SK-N-SH (cell line): ENCODE measurements at regions not wholly inside any gene's neighbourhood (a gene's known extent, or its start where the extent isn't known, plus 50 kb on each side); places are given as distances from the start of the nearest gene placed in this dataset.

ENCODE experiments used
- CTCF ChIA-PET: fragments of 300-600, 350-600 bp; formaldehyde crosslinking; extraction: SDS; loops from one replicate; lab custom pipeline; 2021; lab: Yijun Ruan, JAX
- POLR2A ChIA-PET: fragments of 350-600 bp; sonication (Branson Sonifier 250); formaldehyde crosslinking; extraction: SDS; loops from one replicate; lab custom pipeline; 2020; ENCODE audit warnings: antibody characterized with exemption, inconsistent platforms; lab: Yijun Ruan, JAX
- DNase-seq: peaks from one replicate; pipeline ENCODE4 v3.0.0; 2012
- H2AFZ ChIP-seq: fragments of 200-600 bp; sonication (generic); 2 replicates; pipeline ENCODE4 v1.8.1; 2016; ENCODE audit warnings: antibody characterized with exemption, mild to moderate bottlenecking, low read depth
- H3F3A ChIP-seq: fragments of 200-600 bp; sonication (generic); replicated peaks from 2 replicates; pipeline ENCODE3; 2016; ENCODE audit warnings: antibody characterized with exemption, mild to moderate bottlenecking; ENCODE audit not compliant: insufficient read depth
- H3K27ac ChIP-seq, 2 experiments: fragments of 200-500 bp in 1 of 2; fragments of 200-600 bp in 1 of 2; sonication (Bioruptor generic) in 1 of 2; sonication (generic), shearing (Covaris generic) in 1 of 2; 2 replicates each; pipeline versions ENCODE4 v1.5.1 to v1.6.1; 2014 to 2016; ENCODE audit warnings: low read depth in 2 of 2, inconsistent platforms in 1 of 2, low read length in 1 of 2, mild to moderate bottlenecking in 1 of 2, mixed read lengths in 1 of 2
- H3K27me3 ChIP-seq: fragments of 200-600 bp; sonication (generic), shearing (Covaris generic); 2 replicates; pipeline ENCODE4 v1.6.1; 2016; ENCODE audit warnings: mixed run types; ENCODE audit not compliant: insufficient read depth
- H3K36me3 ChIP-seq, 2 experiments: fragments of 200-500 bp in 1 of 2; fragments of 200-600 bp in 1 of 2; sonication (Bioruptor generic) in 1 of 2; sonication (generic) in 1 of 2; replicated peaks in 1 of 2; 2 replicates each; pipeline versions ENCODE3 to v1.5.1; 2014 to 2016; ENCODE audit warnings: low read length in 1 of 2, mild to moderate bottlenecking in 1 of 2; ENCODE audit not compliant: insufficient read depth in 2 of 2, control insufficient read depth in 1 of 2
- H3K4me1 ChIP-seq, 2 experiments: fragments of 200-500 bp in 1 of 2; fragments of 200-600 bp in 1 of 2; sonication (Bioruptor generic) in 1 of 2; sonication (generic), shearing (Covaris generic) in 1 of 2; 2 replicates each; pipeline versions ENCODE4 v1.5.1 to v1.6.1; 2014 to 2016; ENCODE audit warnings: low read depth in 1 of 2, low read length in 1 of 2, mixed run types in 1 of 2; ENCODE audit not compliant: insufficient read depth in 2 of 2, control insufficient read depth in 1 of 2
- H3K4me2 ChIP-seq: fragments of 200-600 bp; sonication (generic), shearing (Covaris generic); 2 replicates; pipeline ENCODE4 v1.6.1; 2017; ENCODE audit warnings: mixed run types
- H3K4me3 ChIP-seq, 2 experiments: fragments of 200-500 bp in 1 of 2; fragments of 200-600 bp in 1 of 2; sonication (Bioruptor generic) in 1 of 2; sonication (generic), shearing (Covaris generic) in 1 of 2; 2 replicates each; pipeline versions ENCODE4 v1.5.1 to v1.8.1; 2014 to 2016; ENCODE audit warnings: low read depth in 2 of 2, inconsistent platforms in 1 of 2, low read length in 1 of 2, mild to moderate bottlenecking in 1 of 2, mixed read lengths in 1 of 2, moderate library complexity in 1 of 2
- H3K79me2 ChIP-seq: fragments of 200-600 bp; sonication (generic); 2 replicates; pipeline ENCODE4 v1.8.1; 2017; ENCODE audit warnings: mild to moderate bottlenecking; ENCODE audit not compliant: insufficient read depth
- H3K9ac ChIP-seq: fragments of 200-600 bp; sonication (generic); 2 replicates; pipeline ENCODE4 v1.6.1; 2017; ENCODE audit warnings: mixed run types
- H3K9me2 ChIP-seq: fragments of 200-600 bp; sonication (generic); 2 replicates; pipeline ENCODE4 v1.6.1; 2017; ENCODE audit warnings: mixed run types
- H3K9me3 ChIP-seq: fragments of 200-600 bp; sonication (generic); 2 replicates; pipeline ENCODE4 v1.6.1; 2017; ENCODE audit warnings: mixed run types, mild to moderate bottlenecking, moderate library complexity
- H4K20me1 ChIP-seq: fragments of 200-600 bp; sonication (generic); 2 replicates; pipeline ENCODE4 v1.6.1; 2017; ENCODE audit warnings: mild to moderate bottlenecking, mixed run types; ENCODE audit not compliant: insufficient read depth
- CTCF ChIP-seq: fragments of 200-600 bp; sonication (generic); IDR thresholded peaks from 2 replicates; pipeline ENCODE4 v1.6.1; 2017; ENCODE audit warnings: antibody characterized with exemption, mild to moderate bottlenecking, moderate library complexity
- ELF1 ChIP-seq: IDR thresholded peaks from 2 replicates; pipeline ENCODE4 v1.4.0; 2012
- FOSL2 ChIP-seq: IDR thresholded peaks from 2 replicates; pipeline ENCODE4 v1.4.0; 2012; ENCODE audit warnings: low read depth, mild to moderate bottlenecking, moderate library complexity, borderline replicate concordance
- FOXJ3 ChIP-seq: sonication (generic); formaldehyde crosslinking; IDR thresholded peaks from 2 replicates; pipeline ENCODE4 v1.5.1; 2020; ENCODE audit warnings: mild to moderate bottlenecking, missing genetic modification reagents
- GABPA ChIP-seq: IDR thresholded peaks from 2 replicates; pipeline ENCODE4 v1.4.0; 2012; ENCODE audit warnings: low read depth, mild to moderate bottlenecking
- JUND ChIP-seq: IDR thresholded peaks from 2 replicates; pipeline ENCODE4 v1.4.0; 2012
- MAX ChIP-seq: IDR thresholded peaks from 2 replicates; pipeline ENCODE4 v1.4.0; 2012; ENCODE audit warnings: low read depth
- MEF2A ChIP-seq: IDR thresholded peaks from 2 replicates; pipeline ENCODE4 v1.4.0; 2012; ENCODE audit warnings: low read depth, borderline replicate concordance
- NRF1 ChIP-seq: IDR thresholded peaks from 2 replicates; pipeline ENCODE4 v1.6.1; 2012; ENCODE audit warnings: low read depth, mild to moderate bottlenecking, low read length
- PBX3 ChIP-seq: IDR thresholded peaks from 2 replicates; pipeline ENCODE4; 2012
- RAD21 ChIP-seq: IDR thresholded peaks from 2 replicates; pipeline ENCODE4 v1.6.1; 2012; ENCODE audit warnings: mild to moderate bottlenecking, low read length
- RCOR1 ChIP-seq: fragments of 150-350 bp; IDR thresholded peaks from 2 replicates; pipeline ENCODE4 v1.6.1; 2017; ENCODE audit warnings: antibody characterized with exemption, low read length
- TAF1 ChIP-seq: IDR thresholded peaks from 2 replicates; pipeline ENCODE4 v1.6.1; 2012; ENCODE audit warnings: low read depth, mild to moderate bottlenecking, low read length, moderate library complexity, borderline replicate concordance
- TCF12 ChIP-seq: IDR thresholded peaks from 2 replicates; pipeline ENCODE4 v1.4.0; 2012
- USF2 ChIP-seq: fragments of 150-350 bp; IDR thresholded peaks from 2 replicates; pipeline ENCODE4 v1.6.1; 2017; ENCODE audit warnings: antibody characterized with exemption, low read length, low read depth, borderline replicate concordance
- YY1 ChIP-seq: IDR thresholded peaks from 2 replicates; pipeline ENCODE4 v1.4.0; 2012; ENCODE audit warnings: low read depth, mild to moderate bottlenecking
- WGBS: methylation state at CpG from one replicate; pipeline ENCODE4 v1.1.6; 2017; ENCODE audit warnings: low lambda C conversion rate; 5-methylcytosine and 5-hydroxymethylcytosine counted together
- TF ChIP-seq, protein P1 (sequence below): IDR thresholded peaks from 2 replicates; pipeline ENCODE4 v1.4.0; 2012; ENCODE audit warnings: low read depth, borderline replicate concordance

DNA sequence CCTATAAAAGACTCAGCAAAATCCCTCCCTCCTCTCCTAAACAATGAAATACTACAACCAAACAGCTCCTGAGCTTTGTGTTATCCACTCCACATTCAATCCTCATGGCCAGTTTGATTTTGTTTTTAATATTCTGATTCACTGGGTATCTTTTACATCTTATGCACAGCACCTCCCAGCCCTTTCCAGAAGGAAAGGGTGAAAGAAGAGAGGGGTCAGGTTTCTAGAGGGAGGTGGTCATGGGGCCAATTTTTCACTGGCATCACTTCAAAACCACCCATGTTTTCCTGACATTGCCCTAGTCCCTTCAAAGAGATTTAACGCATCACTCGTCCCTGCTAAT, 315.6 kb downstream of the LPIN1 start:
- no peak overlapping the region for H2AFZ ChIP-seq
- no peaks in the 10 kb centered on the region for H3K27me3 ChIP-seq
- no peaks in the 10 kb centered on the region for H3F3A ChIP-seq
- no peak for DNase-seq
- ChIA-PET CTCF (no interaction called here), POLR2A (no interaction called here)
- H3K4me3 ChIP-seq, result no peak overlapping the region
- TF ChIP-seq FOXJ3 (CRISPR knock-in tag) (no peak), ELF1 (no peak), RCOR1 (no peak), TCF12 (no peak), MAX (no peak), NRF1 (no peak), YY1 (no peak), JUND (no peak), CTCF (no peak), RAD21 (no peak), MEF2A (no peak), PBX3 (no peak)
- TF ChIP-seq, protein P1, sequence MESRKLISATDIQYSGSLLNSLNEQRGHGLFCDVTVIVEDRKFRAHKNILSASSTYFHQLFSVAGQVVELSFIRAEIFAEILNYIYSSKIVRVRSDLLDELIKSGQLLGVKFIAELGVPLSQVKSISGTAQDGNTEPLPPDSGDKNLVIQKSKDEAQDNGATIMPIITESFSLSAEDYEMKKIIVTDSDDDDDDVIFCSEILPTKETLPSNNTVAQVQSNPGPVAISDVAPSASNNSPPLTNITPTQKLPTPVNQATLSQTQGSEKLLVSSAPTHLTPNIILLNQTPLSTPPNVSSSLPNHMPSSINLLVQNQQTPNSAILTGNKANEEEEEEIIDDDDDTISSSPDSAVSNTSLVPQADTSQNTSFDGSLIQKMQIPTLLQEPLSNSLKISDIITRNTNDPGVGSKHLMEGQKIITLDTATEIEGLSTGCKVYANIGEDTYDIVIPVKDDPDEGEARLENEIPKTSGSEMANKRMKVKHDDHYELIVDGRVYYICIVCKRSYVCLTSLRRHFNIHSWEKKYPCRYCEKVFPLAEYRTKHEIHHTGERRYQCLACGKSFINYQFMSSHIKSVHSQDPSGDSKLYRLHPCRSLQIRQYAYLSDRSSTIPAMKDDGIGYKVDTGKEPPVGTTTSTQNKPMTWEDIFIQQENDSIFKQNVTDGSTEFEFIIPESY, result no peak
- no peaks in the 10 kb centered on the region for H3K36me3 ChIP-seq
- 82% methylated on average over 2 of the region's 2 CpGs for WGBS
- H3K9me2 ChIP-seq, result no peaks in the 10 kb centered on the region
- no peak overlapping the region for H3K27ac ChIP-seq
- H3K9me3 ChIP-seq, result no peaks in the 10 kb centered on the region
- no peak overlapping the region for H3K9ac ChIP-seq
- H3K4me2 ChIP-seq, result no peak overlapping the region
- H4K20me1 ChIP-seq, result no peaks in the 10 kb centered on the region
- H3K79me2 ChIP-seq, result no peaks in the 10 kb centered on the region
- H3K4me1 ChIP-seq, result peaks cover 0 to 12% of the 10 kb centered on the region in 2 experiments; a peak in 3 of 4 replicates

GRCh38 chr2:12063210-12063609, 316.8 kb downstream of the LPIN1 start:
- no peaks in the 10 kb centered on the region for H3K36me3 ChIP-seq
- no peaks in the 10 kb centered on the region for H3K79me2 ChIP-seq
- H3K4me1 ChIP-seq, result peaks cover 0 to 12% of the 10 kb centered on the region in 2 experiments; a peak in 3 of 4 replicates
- no peaks in the 10 kb centered on the region for H4K20me1 ChIP-seq
- H3K27me3 ChIP-seq, result no peaks in the 10 kb centered on the region
- H3K9ac ChIP-seq, result no peak overlapping the region
- 60% methylated on average over 5 of the region's 5 CpGs for WGBS
- no peak overlapping the region for H3K4me2 ChIP-seq
- H3F3A ChIP-seq, result no peaks in the 10 kb centered on the region
- ChIA-PET CTCF (no interaction called here), POLR2A (no interaction called here)
- no peak overlapping the region for H3K4me3 ChIP-seq
- no peak overlapping the region for H3K27ac ChIP-seq
- H2AFZ ChIP-seq, result no peak overlapping the region
- H3K9me2 ChIP-seq, result no peaks in the 10 kb centered on the region
- H3K9me3 ChIP-seq, result no peaks in the 10 kb centered on the region
- no peak for DNase-seq
- TF ChIP-seq TAF1 (no peak), CTCF (no peak), USF2 (no peak), PBX3 (no peak), NRF1 (no peak), GABPA (no peak), FOSL2 (no peak)
- TF ChIP-seq, protein P1, result no peak
